ENCODE measurements at regions not wholly inside any gene's neighbourhood (a gene's known extent, or its start where the extent isn't known, plus 50 kb on each side); places are given as distances from the start of the nearest gene placed in this dataset.

DNA sequence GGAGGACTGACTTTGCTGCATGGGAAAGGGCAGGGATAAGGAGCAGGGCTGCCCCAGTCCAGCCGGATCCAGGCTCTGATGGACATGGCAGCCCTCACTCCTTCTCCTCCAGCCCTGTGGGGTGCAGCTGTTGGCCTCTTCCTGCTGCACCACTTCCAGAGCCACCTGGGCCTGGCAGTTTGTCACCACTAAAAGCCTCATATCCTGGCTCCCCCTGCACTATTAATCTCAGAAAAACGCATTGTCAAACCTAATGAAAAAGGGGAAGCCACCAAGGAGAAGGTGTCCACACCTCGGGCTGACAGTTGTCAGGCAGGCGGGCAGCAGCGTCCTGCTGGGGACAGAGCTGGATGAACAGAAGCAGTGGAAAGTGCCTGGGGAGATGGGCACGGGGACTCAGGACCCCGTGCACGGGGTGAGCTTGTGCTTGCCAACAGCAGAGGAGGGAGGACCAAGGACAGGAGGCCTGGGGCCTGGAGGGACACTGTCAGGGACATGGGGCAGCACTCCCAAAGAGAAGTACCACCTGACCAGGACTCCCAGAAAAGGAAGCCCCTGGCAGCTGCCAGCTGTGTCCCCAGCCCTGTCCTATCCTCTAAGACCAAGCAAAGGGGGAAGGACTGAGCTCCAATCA lies 151.1 kb upstream of the TSHZ3 start:
- TF ChIP-seq ZFX (IDR thresholded peaks at IDR 0.05) = no peak
- TF ChIP-seq, protein P1, sequence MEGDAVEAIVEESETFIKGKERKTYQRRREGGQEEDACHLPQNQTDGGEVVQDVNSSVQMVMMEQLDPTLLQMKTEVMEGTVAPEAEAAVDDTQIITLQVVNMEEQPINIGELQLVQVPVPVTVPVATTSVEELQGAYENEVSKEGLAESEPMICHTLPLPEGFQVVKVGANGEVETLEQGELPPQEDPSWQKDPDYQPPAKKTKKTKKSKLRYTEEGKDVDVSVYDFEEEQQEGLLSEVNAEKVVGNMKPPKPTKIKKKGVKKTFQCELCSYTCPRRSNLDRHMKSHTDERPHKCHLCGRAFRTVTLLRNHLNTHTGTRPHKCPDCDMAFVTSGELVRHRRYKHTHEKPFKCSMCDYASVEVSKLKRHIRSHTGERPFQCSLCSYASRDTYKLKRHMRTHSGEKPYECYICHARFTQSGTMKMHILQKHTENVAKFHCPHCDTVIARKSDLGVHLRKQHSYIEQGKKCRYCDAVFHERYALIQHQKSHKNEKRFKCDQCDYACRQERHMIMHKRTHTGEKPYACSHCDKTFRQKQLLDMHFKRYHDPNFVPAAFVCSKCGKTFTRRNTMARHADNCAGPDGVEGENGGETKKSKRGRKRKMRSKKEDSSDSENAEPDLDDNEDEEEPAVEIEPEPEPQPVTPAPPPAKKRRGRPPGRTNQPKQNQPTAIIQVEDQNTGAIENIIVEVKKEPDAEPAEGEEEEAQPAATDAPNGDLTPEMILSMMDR (conservative IDR thresholded peaks at IDR 0.05) = no peak

Data from C4-2B (cell line).